ENCODE measurements at regions not wholly inside any gene's neighbourhood (a gene's known extent, or its start where the extent isn't known, plus 50 kb on each side); places are given as distances from the start of the nearest gene placed in this dataset.

DNA sequence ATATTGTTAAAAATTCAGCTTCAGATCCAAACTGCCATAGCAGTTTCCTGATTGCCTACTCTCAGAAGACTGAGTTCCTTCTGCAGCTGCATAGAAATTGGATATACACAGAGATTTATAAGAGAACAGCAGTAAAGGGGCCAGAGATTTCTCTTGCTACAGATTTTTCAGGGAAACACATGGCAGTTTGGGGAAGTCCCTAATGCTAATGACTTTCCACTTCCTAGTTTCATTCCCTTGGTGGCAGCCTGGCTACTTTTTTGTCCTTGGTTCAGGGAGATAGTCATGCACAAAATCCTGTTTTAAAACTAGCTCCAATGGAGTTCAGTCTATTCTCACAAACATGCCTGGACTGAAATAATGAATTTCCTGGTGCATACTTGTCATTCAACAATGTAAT, 125.3 kb upstream of the PLCB4 start:
- TF ChIP-seq POLR2A (IDR thresholded peaks at IDR 0.05; ENCODE audit: extremely low read depth, insufficient read length): no peak
- TF ChIP-seq, protein P1, sequence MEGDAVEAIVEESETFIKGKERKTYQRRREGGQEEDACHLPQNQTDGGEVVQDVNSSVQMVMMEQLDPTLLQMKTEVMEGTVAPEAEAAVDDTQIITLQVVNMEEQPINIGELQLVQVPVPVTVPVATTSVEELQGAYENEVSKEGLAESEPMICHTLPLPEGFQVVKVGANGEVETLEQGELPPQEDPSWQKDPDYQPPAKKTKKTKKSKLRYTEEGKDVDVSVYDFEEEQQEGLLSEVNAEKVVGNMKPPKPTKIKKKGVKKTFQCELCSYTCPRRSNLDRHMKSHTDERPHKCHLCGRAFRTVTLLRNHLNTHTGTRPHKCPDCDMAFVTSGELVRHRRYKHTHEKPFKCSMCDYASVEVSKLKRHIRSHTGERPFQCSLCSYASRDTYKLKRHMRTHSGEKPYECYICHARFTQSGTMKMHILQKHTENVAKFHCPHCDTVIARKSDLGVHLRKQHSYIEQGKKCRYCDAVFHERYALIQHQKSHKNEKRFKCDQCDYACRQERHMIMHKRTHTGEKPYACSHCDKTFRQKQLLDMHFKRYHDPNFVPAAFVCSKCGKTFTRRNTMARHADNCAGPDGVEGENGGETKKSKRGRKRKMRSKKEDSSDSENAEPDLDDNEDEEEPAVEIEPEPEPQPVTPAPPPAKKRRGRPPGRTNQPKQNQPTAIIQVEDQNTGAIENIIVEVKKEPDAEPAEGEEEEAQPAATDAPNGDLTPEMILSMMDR (IDR thresholded peaks at IDR 0.05; ENCODE audit: low read depth, low read length): no peak
- TF ChIP-seq, protein P2, sequence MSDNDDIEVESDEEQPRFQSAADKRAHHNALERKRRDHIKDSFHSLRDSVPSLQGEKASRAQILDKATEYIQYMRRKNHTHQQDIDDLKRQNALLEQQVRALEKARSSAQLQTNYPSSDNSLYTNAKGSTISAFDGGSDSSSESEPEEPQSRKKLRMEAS (IDR thresholded peaks at IDR 0.05; ENCODE audit: low read depth, low read length): no peak
